C4-2B (cell line): ENCODE measurements at regions not wholly inside any gene's neighbourhood (a gene's known extent, or its start where the extent isn't known, plus 50 kb on each side); places are given as distances from the start of the nearest gene placed in this dataset.

Experiments
- ZFX ChIP-seq: fragments of 450-650 bp; IDR thresholded peaks from 2 replicates; pipeline ENCODE4 v1.6.1; 2017
- TF ChIP-seq, protein P1 (sequence below): fragments of 450-650 bp; conservative IDR thresholded peaks from 2 replicates; pipeline ENCODE4 v1.5.1; 2017; ENCODE audit warnings: mild to moderate bottlenecking

DNA sequence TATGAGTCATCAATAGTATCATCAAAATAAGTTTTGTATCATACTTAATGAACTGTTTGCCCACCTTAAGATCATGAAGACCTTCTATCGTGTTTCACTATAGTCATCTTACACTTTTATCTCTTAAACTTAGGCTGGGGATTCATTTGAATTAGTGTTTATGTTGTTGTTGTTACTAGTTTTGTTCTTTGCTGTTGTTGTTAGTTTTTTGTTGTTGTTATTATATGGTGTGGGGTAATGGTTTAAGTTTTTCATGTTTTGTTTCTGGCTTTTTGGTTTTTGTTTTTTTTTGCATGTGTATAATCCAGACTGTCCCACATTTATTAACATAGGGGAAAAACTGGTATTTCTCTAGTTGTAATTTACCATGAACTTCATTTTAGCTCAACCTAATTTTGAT, 965.1 kb upstream of the MIR17HG start:
- TF ChIP-seq, protein P1, sequence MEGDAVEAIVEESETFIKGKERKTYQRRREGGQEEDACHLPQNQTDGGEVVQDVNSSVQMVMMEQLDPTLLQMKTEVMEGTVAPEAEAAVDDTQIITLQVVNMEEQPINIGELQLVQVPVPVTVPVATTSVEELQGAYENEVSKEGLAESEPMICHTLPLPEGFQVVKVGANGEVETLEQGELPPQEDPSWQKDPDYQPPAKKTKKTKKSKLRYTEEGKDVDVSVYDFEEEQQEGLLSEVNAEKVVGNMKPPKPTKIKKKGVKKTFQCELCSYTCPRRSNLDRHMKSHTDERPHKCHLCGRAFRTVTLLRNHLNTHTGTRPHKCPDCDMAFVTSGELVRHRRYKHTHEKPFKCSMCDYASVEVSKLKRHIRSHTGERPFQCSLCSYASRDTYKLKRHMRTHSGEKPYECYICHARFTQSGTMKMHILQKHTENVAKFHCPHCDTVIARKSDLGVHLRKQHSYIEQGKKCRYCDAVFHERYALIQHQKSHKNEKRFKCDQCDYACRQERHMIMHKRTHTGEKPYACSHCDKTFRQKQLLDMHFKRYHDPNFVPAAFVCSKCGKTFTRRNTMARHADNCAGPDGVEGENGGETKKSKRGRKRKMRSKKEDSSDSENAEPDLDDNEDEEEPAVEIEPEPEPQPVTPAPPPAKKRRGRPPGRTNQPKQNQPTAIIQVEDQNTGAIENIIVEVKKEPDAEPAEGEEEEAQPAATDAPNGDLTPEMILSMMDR: no peak
- no peak for TF ChIP-seq ZFX
